Epithelial cell of esophagus (primary cell): ENCODE measurements at regions not wholly inside any gene's neighbourhood (a gene's known extent, or its start where the extent isn't known, plus 50 kb on each side); places are given as distances from the start of the nearest gene placed in this dataset.

Experiments
- DNase-seq: peaks from one replicate; pipeline ENCODE4 v3.0.0; 2010; ENCODE audit warnings: low read depth
- H3K4me3 ChIP-seq: 2 replicates; pipeline ENCODE4 v1.5.1; 2011; ENCODE audit warnings: mild to moderate bottlenecking, low read length, control low read depth
- TF ChIP-seq, protein P1 (sequence below): IDR thresholded peaks from 2 replicates; pipeline ENCODE4 v1.5.1; 2011; ENCODE audit warnings: low read depth, mild to moderate bottlenecking, low read length, control low read depth, inconsistent platforms; ENCODE audit not compliant: insufficient read depth; ENCODE audit errors: missing control alignments

DNA sequence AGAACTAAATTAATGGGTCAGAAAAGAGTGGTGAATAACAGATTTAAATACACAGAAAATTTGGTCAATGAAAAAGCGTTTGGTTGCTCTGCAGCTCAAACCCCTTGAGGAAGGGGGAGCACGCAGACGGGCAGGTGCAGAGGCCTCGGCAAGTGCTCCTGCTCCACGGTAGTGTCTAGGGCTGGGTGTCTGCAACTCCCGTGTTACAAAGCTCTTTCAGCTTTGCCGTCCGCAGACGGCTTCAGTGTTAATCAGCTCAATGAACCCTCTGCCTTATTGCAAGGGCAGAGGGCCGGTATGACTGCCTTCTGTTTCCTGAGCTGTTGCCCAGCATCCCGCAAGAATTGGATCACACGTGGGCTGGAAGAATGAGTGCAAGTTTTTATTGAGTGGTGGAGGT, 125.7 kb upstream of the TRHDE start:
- no peak for DNase-seq
- TF ChIP-seq, protein P1, sequence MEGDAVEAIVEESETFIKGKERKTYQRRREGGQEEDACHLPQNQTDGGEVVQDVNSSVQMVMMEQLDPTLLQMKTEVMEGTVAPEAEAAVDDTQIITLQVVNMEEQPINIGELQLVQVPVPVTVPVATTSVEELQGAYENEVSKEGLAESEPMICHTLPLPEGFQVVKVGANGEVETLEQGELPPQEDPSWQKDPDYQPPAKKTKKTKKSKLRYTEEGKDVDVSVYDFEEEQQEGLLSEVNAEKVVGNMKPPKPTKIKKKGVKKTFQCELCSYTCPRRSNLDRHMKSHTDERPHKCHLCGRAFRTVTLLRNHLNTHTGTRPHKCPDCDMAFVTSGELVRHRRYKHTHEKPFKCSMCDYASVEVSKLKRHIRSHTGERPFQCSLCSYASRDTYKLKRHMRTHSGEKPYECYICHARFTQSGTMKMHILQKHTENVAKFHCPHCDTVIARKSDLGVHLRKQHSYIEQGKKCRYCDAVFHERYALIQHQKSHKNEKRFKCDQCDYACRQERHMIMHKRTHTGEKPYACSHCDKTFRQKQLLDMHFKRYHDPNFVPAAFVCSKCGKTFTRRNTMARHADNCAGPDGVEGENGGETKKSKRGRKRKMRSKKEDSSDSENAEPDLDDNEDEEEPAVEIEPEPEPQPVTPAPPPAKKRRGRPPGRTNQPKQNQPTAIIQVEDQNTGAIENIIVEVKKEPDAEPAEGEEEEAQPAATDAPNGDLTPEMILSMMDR, result no peak
- H3K4me3 ChIP-seq, result no peak overlapping the region

DNA sequence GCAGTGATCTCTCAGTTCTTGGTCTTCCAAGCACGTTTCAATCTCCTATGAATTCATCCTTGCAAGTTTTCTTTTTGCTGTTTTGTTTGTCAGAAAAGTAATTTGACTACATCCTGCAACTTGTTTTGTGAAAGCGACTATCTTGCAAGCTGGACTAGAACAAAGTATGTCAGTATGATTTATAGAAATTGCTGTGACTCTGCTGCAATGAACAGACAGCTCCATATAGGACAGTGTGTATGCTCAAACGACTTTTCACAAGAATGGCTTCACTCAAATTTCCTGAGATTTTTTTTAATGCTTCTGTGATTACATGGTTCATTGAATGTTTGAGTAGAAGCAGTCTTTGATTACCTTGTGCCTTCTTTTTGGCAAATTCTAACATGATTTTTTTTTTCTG, 123.5 kb upstream of the TRHDE start:
- DNase-seq, result no peak
- H3K4me3 ChIP-seq, result no peak overlapping the region
- TF ChIP-seq, protein P1, result no peak

DNA sequence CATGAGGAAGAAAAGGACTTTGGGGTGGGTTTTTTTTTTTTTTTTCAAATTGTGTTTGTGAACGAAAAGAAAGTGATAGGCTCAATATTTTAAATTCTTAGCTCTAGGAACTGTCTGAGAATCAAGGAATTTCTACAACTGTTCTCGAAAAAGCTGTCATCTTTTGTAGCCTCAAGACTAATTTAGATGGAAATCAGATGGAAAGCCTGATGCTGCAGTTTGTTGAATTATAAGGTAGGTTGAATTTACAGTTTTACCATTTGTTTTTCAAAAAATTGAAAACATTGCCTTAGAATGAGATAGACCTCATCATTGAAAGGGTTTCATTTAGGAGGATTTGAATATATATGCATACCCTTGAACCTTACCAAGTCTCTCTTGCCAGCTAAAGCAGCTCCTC, 109.3 kb upstream of the TRHDE start:
- H3K4me3 ChIP-seq, result no peak overlapping the region
- TF ChIP-seq, protein P1, result no peak
- DNase-seq, result no peak

DNA sequence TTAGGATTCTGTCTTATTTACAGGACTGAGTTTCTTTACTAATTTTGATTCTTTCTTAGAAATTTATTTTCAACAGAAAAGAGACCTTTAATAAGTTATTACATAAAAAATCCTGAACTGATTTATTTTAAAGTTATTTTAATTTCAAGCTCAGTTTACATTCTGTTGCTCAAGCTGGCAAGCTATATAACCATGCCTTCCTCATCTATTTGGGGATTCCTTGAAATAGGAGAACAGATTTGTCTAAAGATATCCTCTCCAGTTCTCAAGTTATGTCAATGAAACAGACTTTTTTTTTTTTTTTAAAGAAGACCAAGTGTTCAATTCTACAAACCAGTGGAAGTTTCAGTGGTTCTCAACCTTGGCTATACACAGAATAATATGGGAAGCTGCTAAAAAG, 103.3 kb upstream of the TRHDE start:
- no peak overlapping the region for H3K4me3 ChIP-seq
- no peak for DNase-seq
- TF ChIP-seq, protein P1, result no peak

DNA sequence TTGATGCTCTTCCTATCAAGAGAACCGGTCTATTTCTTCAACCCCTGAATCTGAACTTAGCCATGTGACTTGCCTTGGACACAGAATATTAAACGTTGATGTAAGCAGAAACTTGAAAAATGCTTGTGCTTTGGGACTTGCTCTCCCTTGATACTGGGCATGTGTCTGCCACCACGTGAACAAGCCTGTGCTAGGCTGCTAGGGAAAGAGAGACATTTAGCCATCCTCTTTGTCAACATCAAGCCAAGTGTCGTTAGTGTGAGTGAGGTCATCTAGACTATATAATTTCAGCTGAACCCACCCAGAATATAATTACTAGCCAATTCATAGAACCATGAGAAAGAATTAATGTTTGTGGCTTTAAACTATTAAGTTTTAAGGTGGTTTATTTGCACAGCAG, 98.2 kb upstream of the TRHDE start:
- DNase-seq, result no peak
- TF ChIP-seq, protein P1, result no peak
- H3K4me3 ChIP-seq, result no peak overlapping the region

DNA sequence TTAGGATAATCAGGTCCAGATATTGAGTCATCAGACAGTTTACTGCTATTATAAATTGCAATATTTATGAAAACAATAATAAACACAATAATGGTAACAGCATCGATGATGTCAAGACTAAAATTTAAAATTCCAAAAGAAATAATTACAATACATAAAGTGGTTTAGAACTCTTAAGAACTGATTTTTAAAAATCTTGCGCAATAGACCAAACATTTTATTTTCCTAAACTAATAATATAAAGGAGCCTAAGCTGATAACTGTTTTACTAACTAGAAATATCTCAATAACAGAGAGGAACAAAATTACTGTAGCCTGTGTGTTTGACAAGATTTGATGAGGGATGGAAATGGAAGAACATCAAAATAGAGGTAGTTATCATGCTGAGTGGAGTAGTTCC, 93.9 kb upstream of the TRHDE start:
- TF ChIP-seq, protein P1, result no peak
- no peak overlapping the region for H3K4me3 ChIP-seq

DNA sequence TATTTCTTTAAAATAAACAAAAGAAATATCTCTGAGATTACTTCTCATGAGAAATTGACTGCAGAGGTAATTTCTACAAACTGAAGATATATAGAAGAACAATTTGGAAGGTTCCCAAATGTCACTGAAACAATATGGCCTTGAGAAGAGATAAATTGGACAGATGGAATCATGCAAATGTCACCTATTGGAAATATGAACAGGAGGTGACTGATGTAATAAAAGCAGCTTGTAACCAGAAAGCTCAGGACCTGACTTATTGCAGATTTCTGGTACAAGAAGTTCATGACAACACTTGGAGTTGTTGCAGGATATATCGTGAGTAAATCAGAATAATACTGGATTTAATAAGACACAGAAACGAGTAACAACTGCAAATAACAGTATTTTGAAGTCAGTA, 93.3 kb upstream of the TRHDE start:
- DNase-seq, result no peak
- no peak overlapping the region for H3K4me3 ChIP-seq
- TF ChIP-seq, protein P1, result no peak

More for the DNA sequence above, 93.9 kb upstream of the TRHDE start:
- no peak for DNase-seq
